ENCODE measurements at regions not wholly inside any gene's neighbourhood (a gene's known extent, or its start where the extent isn't known, plus 50 kb on each side); places are given as distances from the start of the nearest gene placed in this dataset.
"Not testable (repeated sequence)": the region's sequence is repeated elsewhere in the genome, so short reads cannot be mapped to it uniquely, and the experiment has no call there.

- FAIRE-seq: peak; percentile 83
- peak; percentile 10 for DNase-seq (ENCODE audit: insufficient read length, low spot score)
These were observed 251.9 kb downstream of the IGSF11 start for GRCh38 chr3:118782755-118783202.

- DNase-seq (ENCODE audit: insufficient read length, low spot score) (no peak), FAIRE-seq (peak; percentile 48)
These were observed 249.2 kb downstream of the IGSF11 start for GRCh38 chr3:118785415-118785814.

GRCh38 chr3:118791246-118791645, 243.4 kb downstream of the IGSF11 start:
- no peak for DNase-seq (ENCODE audit: insufficient read length, low spot score)
- FAIRE-seq: peak; percentile 4

- no peak for FAIRE-seq
- DNase-seq (ENCODE audit: insufficient read length, low spot score): no peak
These were observed 242.5 kb downstream of the IGSF11 start for GRCh38 chr3:118792191-118792590.

GRCh38 chr3:118793176-118793575, 241.5 kb downstream of the IGSF11 start:
- FAIRE-seq (no peak), DNase-seq (ENCODE audit: insufficient read length, low spot score) (no peak)

GRCh38 chr3:118799303-118799702, 235.3 kb downstream of the IGSF11 start:
- no peak for DNase-seq (ENCODE audit: insufficient read length, low spot score)
- no peak for FAIRE-seq

- FAIRE-seq: no peak
- DNase-seq (ENCODE audit: insufficient read length, low spot score): no peak
These were observed 232.7 kb downstream of the IGSF11 start for GRCh38 chr3:118801899-118802298.

GRCh38 chr3:118802325-118803095, 232.1 kb downstream of the IGSF11 start:
- DNase-seq (ENCODE audit: insufficient read length, low spot score) (no peak), FAIRE-seq (no peak)

- FAIRE-seq: no peak
- DNase-seq (ENCODE audit: insufficient read length, low spot score): no peak
These were observed 231.6 kb downstream of the IGSF11 start for GRCh38 chr3:118803096-118803476.

- FAIRE-seq: no peak
- no peak for DNase-seq (ENCODE audit: insufficient read length, low spot score)
These were observed 229.6 kb downstream of the IGSF11 start for GRCh38 chr3:118805007-118805406.

GRCh38 chr3:118806423-118806822, 228.2 kb downstream of the IGSF11 start:
- no peak for DNase-seq (ENCODE audit: insufficient read length, low spot score)

GRCh38 chr3:118807349-118807748, 227.3 kb downstream of the IGSF11 start:
- FAIRE-seq; DNase-seq (ENCODE audit: insufficient read length, low spot score): not testable (repeated sequence)

More at GRCh38 chr3:118806423-118806822, 228.2 kb downstream of the IGSF11 start:
- no peak for FAIRE-seq

- FAIRE-seq: no peak
- no peak for DNase-seq (ENCODE audit: insufficient read length, low spot score)
These were observed 225.9 kb downstream of the IGSF11 start for GRCh38 chr3:118808723-118809122.

- no peak for FAIRE-seq
- no peak for DNase-seq (ENCODE audit: insufficient read length, low spot score)
These were observed 224.7 kb downstream of the IGSF11 start for GRCh38 chr3:118809696-118810498.

- FAIRE-seq: no peak
- DNase-seq (ENCODE audit: insufficient read length, low spot score): no peak
These were observed 224.1 kb downstream of the IGSF11 start for GRCh38 chr3:118810499-118811035.

- DNase-seq (ENCODE audit: insufficient read length, low spot score) (no peak), FAIRE-seq (no peak)
These were observed 223.4 kb downstream of the IGSF11 start for GRCh38 chr3:118811236-118811732.

GRCh38 chr3:118813472-118813871, 221.2 kb downstream of the IGSF11 start:
- FAIRE-seq (no peak), DNase-seq (ENCODE audit: insufficient read length, low spot score) (no peak)

GRCh38 chr3:118817748-118818165, 216.9 kb downstream of the IGSF11 start:
- FAIRE-seq: peak; percentile 97
- DNase-seq (ENCODE audit: insufficient read length, low spot score): peak; percentile 27

- no peak for FAIRE-seq
- DNase-seq (ENCODE audit: insufficient read length, low spot score): no peak
These were observed 216.3 kb downstream of the IGSF11 start for GRCh38 chr3:118818386-118818785.

- no peak for FAIRE-seq
- DNase-seq (ENCODE audit: insufficient read length, low spot score): no peak
These were observed 211.0 kb downstream of the IGSF11 start for GRCh38 chr3:118823626-118824025.

- FAIRE-seq (no peak), DNase-seq (ENCODE audit: insufficient read length, low spot score) (no peak)
These were observed 207.2 kb downstream of the IGSF11 start for GRCh38 chr3:118827446-118827845.
